MM.1S (cell line): ENCODE measurements at regions not wholly inside any gene's neighbourhood (a gene's known extent, or its start where the extent isn't known, plus 50 kb on each side); places are given as distances from the start of the nearest gene placed in this dataset.

Experiments
- DNase-seq: peaks from one replicate; pipeline ENCODE4 v3.0.0-alpha.2; 2015
- H2AFZ ChIP-seq: fragments of 300-600 bp; sonication (generic); 2 replicates; pipeline ENCODE4 v1.6.0; 2016; ENCODE audit warnings: antibody characterized with exemption, low read length
- H3F3A ChIP-seq: fragments of 300-600 bp; sonication (generic); 2 replicates; pipeline ENCODE4 v1.6.1; 2016; ENCODE audit warnings: mild to moderate bottlenecking, antibody characterized with exemption, low read length, moderate library complexity, mixed read lengths; ENCODE audit not compliant: insufficient read depth
- H3K27ac ChIP-seq: fragments of 300-600 bp; sonication (generic); 2 replicates; pipeline ENCODE4 v1.5.1; 2016; ENCODE audit warnings: mild to moderate bottlenecking, low read length
- H3K27me3 ChIP-seq: fragments of 300-600 bp; sonication (generic); replicated peaks from 2 replicates; pipeline ENCODE4 v1.6.0; 2016; ENCODE audit warnings: low read length; ENCODE audit not compliant: insufficient read depth
- H3K36me3 ChIP-seq: fragments of 300-600 bp; sonication (generic); replicated peaks from 2 replicates; pipeline ENCODE4 v1.6.1; 2016; ENCODE audit warnings: mild to moderate bottlenecking, low read length, mixed read lengths; ENCODE audit not compliant: insufficient read depth
- H3K4me1 ChIP-seq: fragments of 300-600 bp; sonication (generic); 2 replicates; pipeline ENCODE4 v1.6.1; 2016; ENCODE audit warnings: low read length, mixed read lengths
- H3K4me2 ChIP-seq: fragments of 300-600 bp; sonication (generic); 2 replicates; pipeline ENCODE4 v1.6.0; 2016; ENCODE audit warnings: low read depth, low read length
- H3K4me3 ChIP-seq: fragments of 300-600 bp; sonication (generic); 2 replicates; pipeline ENCODE4 v1.5.1; 2016; ENCODE audit warnings: low read length, mixed read lengths
- H3K79me2 ChIP-seq: fragments of 300-600 bp; sonication (generic); 2 replicates; pipeline ENCODE4 v1.6.1; 2016; ENCODE audit warnings: mixed run types, low read length, mixed read lengths
- H3K9ac ChIP-seq: fragments of 300-600 bp; sonication (generic); 2 replicates; pipeline ENCODE4 v1.6.1; 2016; ENCODE audit warnings: low read length, mixed read lengths
- H3K9me2 ChIP-seq: fragments of 300-600 bp; sonication (generic); replicated peaks from 2 replicates; pipeline ENCODE4 v1.6.1; 2016; ENCODE audit warnings: mild to moderate bottlenecking, low read length, mixed read lengths; ENCODE audit not compliant: insufficient read depth
- H3K9me3 ChIP-seq: fragments of 300-600 bp; sonication (generic); replicated peaks from 2 replicates; pipeline ENCODE4 v1.6.1; 2016; ENCODE audit warnings: mild to moderate bottlenecking, low read length, mixed read lengths; ENCODE audit not compliant: insufficient read depth
- H4K20me1 ChIP-seq: fragments of 300-600 bp; sonication (generic); 2 replicates; pipeline ENCODE4 v1.6.1; 2016; ENCODE audit warnings: mild to moderate bottlenecking, low read length, moderate library complexity, mixed read lengths; ENCODE audit not compliant: insufficient read depth
- EZH2 ChIP-seq: fragments of 300-600 bp; sonication (generic); optimal IDR thresholded peaks from 2 replicates; pipeline ENCODE3; 2017; ENCODE audit warnings: low read depth, mild to moderate bottlenecking, antibody characterized with exemption, low read length, mixed read lengths
- EZH2phosphoT487 ChIP-seq: fragments of 300-600 bp; sonication (generic); IDR thresholded peaks from 2 replicates; pipeline ENCODE4 v1.6.1; 2018; ENCODE audit warnings: antibody characterized with exemption, low read length
- TF ChIP-seq, protein P1 (sequence below): fragments of 300-600 bp; sonication (generic); IDR thresholded peaks from 2 replicates; pipeline ENCODE4 v1.5.1; 2016; ENCODE audit warnings: antibody characterized with exemption, low read length, mixed read lengths

DNA sequence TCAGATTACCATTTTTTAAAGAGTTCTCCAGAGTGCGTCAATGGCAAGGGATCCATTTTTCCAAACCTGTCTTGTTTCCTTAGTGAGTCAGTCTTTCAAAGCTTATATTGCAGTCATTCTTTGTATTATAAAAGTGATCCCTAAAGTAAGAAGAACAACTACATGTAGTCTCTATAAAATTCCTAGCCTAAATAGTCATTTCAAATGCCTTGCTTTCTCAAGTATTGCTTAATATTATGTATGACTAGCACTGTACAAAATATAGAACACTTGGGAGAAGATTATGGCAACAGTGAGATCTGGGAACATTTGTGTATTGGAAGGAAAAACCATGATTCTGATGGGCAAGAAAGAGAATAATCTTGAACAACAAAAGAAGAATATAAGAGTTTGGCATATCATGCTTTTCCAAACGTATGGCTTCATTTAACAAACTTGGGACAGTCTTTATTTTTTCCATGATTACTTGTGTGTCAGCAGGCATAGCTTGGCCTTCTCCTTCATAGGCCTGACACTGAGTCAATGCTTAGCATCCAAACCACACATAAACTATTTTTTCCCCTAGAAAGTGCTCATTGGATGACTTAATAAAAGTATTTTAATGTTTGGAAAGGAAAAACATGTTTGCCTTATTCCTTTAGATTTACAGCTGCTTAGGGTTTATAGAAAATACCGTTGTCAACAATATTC lies 547.4 kb downstream of the LTN1 start:
- Histone ChIP-seq H3K36me3 (no peaks in the 10 kb centered on the region), H3K27ac (no peak overlapping the region), H3K4me1 (no peaks in the 10 kb centered on the region), H3K4me3 (no peak overlapping the region), H2AFZ (no peak overlapping the region), H3K9me3 (no peaks in the 10 kb centered on the region), H3K4me2 (no peak overlapping the region), H3K27me3 (no peaks in the 10 kb centered on the region), H3K79me2 (no peaks in the 10 kb centered on the region), H3F3A (no peaks in the 10 kb centered on the region), H3K9ac (no peak overlapping the region), H4K20me1 (no peaks in the 10 kb centered on the region), H3K9me2 (no peaks in the 10 kb centered on the region)
- DNase-seq: no peak
- no peak for TF ChIP-seq EZH2
- TF ChIP-seq, protein P1, sequence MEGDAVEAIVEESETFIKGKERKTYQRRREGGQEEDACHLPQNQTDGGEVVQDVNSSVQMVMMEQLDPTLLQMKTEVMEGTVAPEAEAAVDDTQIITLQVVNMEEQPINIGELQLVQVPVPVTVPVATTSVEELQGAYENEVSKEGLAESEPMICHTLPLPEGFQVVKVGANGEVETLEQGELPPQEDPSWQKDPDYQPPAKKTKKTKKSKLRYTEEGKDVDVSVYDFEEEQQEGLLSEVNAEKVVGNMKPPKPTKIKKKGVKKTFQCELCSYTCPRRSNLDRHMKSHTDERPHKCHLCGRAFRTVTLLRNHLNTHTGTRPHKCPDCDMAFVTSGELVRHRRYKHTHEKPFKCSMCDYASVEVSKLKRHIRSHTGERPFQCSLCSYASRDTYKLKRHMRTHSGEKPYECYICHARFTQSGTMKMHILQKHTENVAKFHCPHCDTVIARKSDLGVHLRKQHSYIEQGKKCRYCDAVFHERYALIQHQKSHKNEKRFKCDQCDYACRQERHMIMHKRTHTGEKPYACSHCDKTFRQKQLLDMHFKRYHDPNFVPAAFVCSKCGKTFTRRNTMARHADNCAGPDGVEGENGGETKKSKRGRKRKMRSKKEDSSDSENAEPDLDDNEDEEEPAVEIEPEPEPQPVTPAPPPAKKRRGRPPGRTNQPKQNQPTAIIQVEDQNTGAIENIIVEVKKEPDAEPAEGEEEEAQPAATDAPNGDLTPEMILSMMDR: no peak
- no peak for TF ChIP-seq EZH2phosphoT487

DNA sequence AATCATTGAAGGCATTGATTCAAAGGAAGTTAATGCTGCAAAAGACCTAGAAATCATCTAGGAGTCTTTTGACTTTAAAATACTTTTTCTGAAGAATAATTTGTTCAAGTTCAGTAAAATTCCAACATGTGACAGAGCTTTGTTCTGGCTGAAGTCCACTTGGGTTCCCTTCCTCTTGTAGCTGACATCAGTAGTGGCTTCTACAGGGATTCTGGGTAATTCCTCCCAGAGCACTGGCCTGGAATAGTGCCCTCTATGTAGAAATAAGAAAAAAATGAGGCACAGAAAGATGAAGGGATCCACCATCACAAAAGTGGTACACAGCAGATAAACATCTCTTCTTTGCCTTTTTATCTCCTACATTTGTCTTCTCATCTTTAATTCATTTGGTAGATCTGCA lies 548.1 kb downstream of the LTN1 start:
- no peak overlapping the region for H3K9ac ChIP-seq
- H3K4me2 ChIP-seq: no peak overlapping the region
- H3K36me3 ChIP-seq: no peaks in the 10 kb centered on the region
- H3K27me3 ChIP-seq: no peaks in the 10 kb centered on the region
- H3K9me3 ChIP-seq: no peaks in the 10 kb centered on the region
- H4K20me1 ChIP-seq: no peaks in the 10 kb centered on the region
- H2AFZ ChIP-seq: no peak overlapping the region
- H3K27ac ChIP-seq: no peak overlapping the region
- H3K79me2 ChIP-seq: no peaks in the 10 kb centered on the region
- no peaks in the 10 kb centered on the region for H3K9me2 ChIP-seq
- DNase-seq: no peak
- H3K4me1 ChIP-seq: no peaks in the 10 kb centered on the region
- H3K4me3 ChIP-seq: no peak overlapping the region
- H3F3A ChIP-seq: no peaks in the 10 kb centered on the region
- TF ChIP-seq, protein P1: no peak

DNA sequence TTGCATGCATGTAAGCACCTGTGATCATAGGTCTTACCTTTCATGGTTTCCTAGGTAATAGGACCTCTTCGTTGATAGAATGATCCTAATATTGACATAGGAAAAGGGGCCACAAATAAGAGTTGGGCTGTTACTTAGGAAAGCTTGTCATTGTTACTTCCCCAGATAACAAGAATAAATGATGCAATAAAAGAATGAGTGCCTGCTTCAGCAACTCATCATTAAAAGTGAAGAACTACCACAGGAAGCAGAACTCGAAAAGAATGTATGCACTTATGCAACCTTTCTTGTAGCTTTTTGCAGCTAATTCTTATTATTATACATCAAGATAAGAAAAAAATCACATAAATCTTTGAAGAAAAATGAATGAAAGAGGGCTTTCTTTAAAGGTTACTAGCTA lies 548.6 kb downstream of the LTN1 start:
- H4K20me1 ChIP-seq: no peaks in the 10 kb centered on the region
- no peak for DNase-seq
- H3F3A ChIP-seq: no peaks in the 10 kb centered on the region
- no peak for TF ChIP-seq EZH2
- TF ChIP-seq, protein P1: no peak
- no peak for TF ChIP-seq EZH2phosphoT487
- H2AFZ ChIP-seq: no peak overlapping the region
- H3K27ac ChIP-seq: no peak overlapping the region
- no peaks in the 10 kb centered on the region for H3K9me2 ChIP-seq
- H3K27me3 ChIP-seq: no peaks in the 10 kb centered on the region
- H3K36me3 ChIP-seq: no peaks in the 10 kb centered on the region
- no peaks in the 10 kb centered on the region for H3K79me2 ChIP-seq
- no peak overlapping the region for H3K4me3 ChIP-seq
- no peak overlapping the region for H3K4me2 ChIP-seq
- no peak overlapping the region for H3K9ac ChIP-seq
- no peaks in the 10 kb centered on the region for H3K4me1 ChIP-seq
- no peaks in the 10 kb centered on the region for H3K9me3 ChIP-seq
